A549 (cell line): ENCODE measurements at regions not wholly inside any gene's neighbourhood (a gene's known extent, or its start where the extent isn't known, plus 50 kb on each side); places are given as distances from the start of the nearest gene placed in this dataset.

ENCODE experiments used
- CTCF ChIP-seq: fragments of >200 bp; sonication (Bioruptor Twin); formaldehyde crosslinking; IDR thresholded peaks from 3 replicates; pipeline ENCODE4 v1.5.1; 2016
- EP300 ChIP-seq, 2 experiments: fragments of >200 bp; sonication (Bioruptor Twin); formaldehyde crosslinking; IDR thresholded peaks; 2 replicates in 1 of 2; 3 replicates in 1 of 2; pipeline ENCODE4 v1.6.1; 2016 to 2017
- HOXA7 ChIP-seq: fragments of 250-450 bp; sonication (Bioruptor Pico); IDR thresholded peaks from 2 replicates; pipeline ENCODE4 v1.5.0; 2020; ENCODE audit warnings: mild to moderate bottlenecking, moderate library complexity
- MAX ChIP-seq: IDR thresholded peaks from 2 replicates; pipeline ENCODE4 v1.6.1; 2012
- PHF8 ChIP-seq: fragments of 200-600 bp; sonication (generic); IDR thresholded peaks from 2 replicates; pipeline ENCODE4 v1.6.1; 2016; ENCODE audit warnings: low read depth, mild to moderate bottlenecking, antibody characterized with exemption, moderate library complexity, borderline replicate concordance
- POLR2A ChIP-seq: IDR thresholded peaks from 2 replicates; pipeline ENCODE4 v1.6.1; 2012; ENCODE audit warnings: mild to moderate bottlenecking, low read length
- RCOR1 ChIP-seq: fragments of 150-350 bp; IDR thresholded peaks from 2 replicates; pipeline ENCODE4 v1.6.1; 2014; ENCODE audit warnings: antibody characterized with exemption, low read length, low read depth
- USF2 ChIP-seq: fragments of 450-650 bp; IDR thresholded peaks from 2 replicates; pipeline ENCODE4 v1.6.1; 2014; ENCODE audit warnings: antibody characterized with exemption
- ZFP36 ChIP-seq: fragments of 450-650 bp; IDR thresholded peaks from 2 replicates; pipeline ENCODE4 v1.6.1; 2014; ENCODE audit warnings: borderline replicate concordance; ENCODE audit not compliant: partially characterized antibody

GRCh38 chr9:27808864-27809263 is 235.6 kb upstream of the C9orf72 start:
- TF ChIP-seq RCOR1: no peak
- TF ChIP-seq MAX: no peak
- no peak for TF ChIP-seq USF2
- no peak for TF ChIP-seq CTCF
- TF ChIP-seq PHF8: no peak
- TF ChIP-seq HOXA7 (CRISPR knock-in tag): no peak
- TF ChIP-seq POLR2A: no peak
- TF ChIP-seq ZFP36: no peak
- no peak for TF ChIP-seq EP300 (IDR thresholded peaks at IDR 0.05)
